Transverse colon (tissue), 3 donors: ENCODE measurements at regions not wholly inside any gene's neighbourhood (a gene's known extent, or its start where the extent isn't known, plus 50 kb on each side); places are given as distances from the start of the nearest gene placed in this dataset.

Source experiments
- CTCF ChIP-seq, 5 experiments: fragments of 200-600 bp in 3 of 5; fragments of 450-650 bp in 2 of 5; sonication (generic) in 3 of 5; IDR thresholded peaks; 1 replicate in 2 of 5; 2 replicates in 3 of 5; pipeline ENCODE4 v1.5.1; 2016 to 2017; ENCODE audit warnings: antibody characterized with exemption in 5 of 5, inconsistent platforms in 3 of 5, mild to moderate bottlenecking in 2 of 5, moderate library complexity in 1 of 5
- EP300 ChIP-seq: sonication (generic); formaldehyde crosslinking; IDR thresholded peaks from one replicate; pipeline ENCODE4 v1.6.1; 2017; ENCODE audit warnings: antibody characterized with exemption, low read depth

GRCh38 chr14:25132094-25132493 is 82.1 kb upstream of the STXBP6 start:
- no peak for TF ChIP-seq CTCF (IDR thresholded peaks at IDR 0.05)
- TF ChIP-seq EP300, result no peak
